ENCODE measurements at regions not wholly inside any gene's neighbourhood (a gene's known extent, or its start where the extent isn't known, plus 50 kb on each side); places are given as distances from the start of the nearest gene placed in this dataset.

DNA sequence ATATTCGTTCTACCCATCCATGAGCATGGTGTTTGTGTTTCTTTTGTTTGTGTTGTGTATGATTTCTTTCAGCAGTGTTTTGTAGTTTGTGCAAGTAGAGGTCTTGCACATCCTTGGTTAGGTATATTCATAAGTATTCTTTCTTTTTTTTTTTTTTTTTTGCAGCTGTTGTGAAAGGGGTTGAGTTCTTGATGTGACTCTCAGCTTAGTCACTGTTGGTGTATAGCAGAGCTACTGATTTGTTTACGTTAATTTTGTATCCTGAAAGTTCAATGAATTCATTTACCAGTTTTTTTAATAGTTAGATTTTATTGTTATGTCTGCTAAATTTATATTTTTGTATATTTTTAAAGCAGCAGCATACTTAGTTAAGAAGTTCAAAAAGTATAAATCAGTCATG, 834.4 kb upstream of the NRXN1 start (continued):
- TF ChIP-seq, protein P1, sequence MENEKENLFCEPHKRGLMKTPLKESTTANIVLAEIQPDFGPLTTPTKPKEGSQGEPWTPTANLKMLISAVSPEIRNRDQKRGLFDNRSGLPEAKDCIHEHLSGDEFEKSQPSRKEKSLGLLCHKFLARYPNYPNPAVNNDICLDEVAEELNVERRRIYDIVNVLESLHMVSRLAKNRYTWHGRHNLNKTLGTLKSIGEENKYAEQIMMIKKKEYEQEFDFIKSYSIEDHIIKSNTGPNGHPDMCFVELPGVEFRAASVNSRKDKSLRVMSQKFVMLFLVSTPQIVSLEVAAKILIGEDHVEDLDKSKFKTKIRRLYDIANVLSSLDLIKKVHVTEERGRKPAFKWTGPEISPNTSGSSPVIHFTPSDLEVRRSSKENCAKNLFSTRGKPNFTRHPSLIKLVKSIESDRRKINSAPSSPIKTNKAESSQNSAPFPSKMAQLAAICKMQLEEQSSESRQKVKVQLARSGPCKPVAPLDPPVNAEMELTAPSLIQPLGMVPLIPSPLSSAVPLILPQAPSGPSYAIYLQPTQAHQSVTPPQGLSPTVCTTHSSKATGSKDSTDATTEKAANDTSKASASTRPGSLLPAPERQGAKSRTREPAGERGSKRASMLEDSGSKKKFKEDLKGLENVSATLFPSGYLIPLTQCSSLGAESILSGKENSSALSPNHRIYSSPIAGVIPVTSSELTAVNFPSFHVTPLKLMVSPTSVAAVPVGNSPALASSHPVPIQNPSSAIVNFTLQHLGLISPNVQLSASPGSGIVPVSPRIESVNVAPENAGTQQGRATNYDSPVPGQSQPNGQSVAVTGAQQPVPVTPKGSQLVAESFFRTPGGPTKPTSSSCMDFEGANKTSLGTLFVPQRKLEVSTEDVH (IDR thresholded peaks at IDR 0.05; ENCODE audit: low read depth, partially characterized antibody) = no peak

DNA sequence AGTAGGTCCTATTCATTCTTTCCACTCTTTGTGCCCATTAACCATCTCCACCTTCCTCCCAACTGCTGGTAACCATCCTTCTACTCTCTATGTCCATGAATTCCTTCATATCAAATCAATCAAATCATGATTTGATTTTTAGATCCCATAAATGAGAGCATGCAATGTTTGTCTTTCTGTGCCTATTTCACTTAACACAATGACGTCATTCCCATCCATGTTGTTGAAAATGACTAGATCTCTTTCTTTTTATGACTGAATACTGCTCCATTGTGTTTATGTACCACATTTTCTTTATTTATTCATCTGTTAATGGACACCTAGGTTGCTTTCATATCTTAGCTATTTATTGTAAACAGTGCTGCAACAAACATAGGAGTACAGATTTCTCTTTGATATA, 827.3 kb upstream of the NRXN1 start:
- ChIA-PET RAD21 (ENCODE audit: unreplicated experiment) (no interaction called here), POLR2A (no interaction called here), CTCF (no interaction called here), SMC1A (ENCODE audit: uncharacterized antibody, unreplicated experiment) (no interaction called here)
- Histone ChIP-seq H3K4me2 (ENCODE audit: control insufficient read depth, insufficient read depth) (no peak overlapping the region), H3K4me1 (ENCODE audit: control insufficient read depth, insufficient read depth, low read length) (no peaks in the 10 kb centered on the region), H3K27ac (ENCODE audit: control insufficient read depth, insufficient read depth) (no peak overlapping the region), H3K79me2 (ENCODE audit: control insufficient read depth, insufficient read depth, low read length) (no peaks in the 10 kb centered on the region), H4K20me1 (ENCODE audit: control insufficient read depth, insufficient read depth) (no peaks in the 10 kb centered on the region), H2AFZ (ENCODE audit: control insufficient read depth, low read depth, low read length) (no peak overlapping the region), H3K9me3 (replicated peaks; ENCODE audit: control insufficient read depth, insufficient read depth, low read length) (no peaks in the 10 kb centered on the region), H3K9ac (ENCODE audit: control insufficient read depth, insufficient read depth, low read length) (no peak overlapping the region), H3K4me3 (no peak overlapping the region), H3K27me3 (replicated peaks in 1 of 2; ENCODE audit: control insufficient read depth in 2 of 2, insufficient read depth in 2 of 2, low read length in 1 of 2) (no peaks in the 10 kb centered on the region), H3K36me3 (ENCODE audit: control insufficient read depth in 2 of 2, insufficient read depth in 2 of 2, low read length in 1 of 2) (no peaks in the 10 kb centered on the region)
- ATAC-seq (no peak), DNase-seq (ENCODE audit: low read depth, low spot score) (no peak), FAIRE-seq (no peak)
- BruUV-seq (replicated peaks) = no TSS peak
- WGBS (ENCODE audit: insufficient coverage, insufficient replicate concordance, low lambda C conversion rate, missing lambda C conversion rate) = 0% methylated on average over 1 of the region's 1 CpG
- no peak for TF ChIP-seq RCOR1 (conservative IDR thresholded peaks at IDR 0.05; ENCODE audit: low read depth, low read length)
- no peak for TF ChIP-seq POU2F2 (IDR thresholded peaks at IDR 0.05; ENCODE audit: borderline replicate concordance, low read depth, low read length)
- no peak for TF ChIP-seq SMARCA5 (IDR thresholded peaks at IDR 0.05)
- TF ChIP-seq, protein P2, sequence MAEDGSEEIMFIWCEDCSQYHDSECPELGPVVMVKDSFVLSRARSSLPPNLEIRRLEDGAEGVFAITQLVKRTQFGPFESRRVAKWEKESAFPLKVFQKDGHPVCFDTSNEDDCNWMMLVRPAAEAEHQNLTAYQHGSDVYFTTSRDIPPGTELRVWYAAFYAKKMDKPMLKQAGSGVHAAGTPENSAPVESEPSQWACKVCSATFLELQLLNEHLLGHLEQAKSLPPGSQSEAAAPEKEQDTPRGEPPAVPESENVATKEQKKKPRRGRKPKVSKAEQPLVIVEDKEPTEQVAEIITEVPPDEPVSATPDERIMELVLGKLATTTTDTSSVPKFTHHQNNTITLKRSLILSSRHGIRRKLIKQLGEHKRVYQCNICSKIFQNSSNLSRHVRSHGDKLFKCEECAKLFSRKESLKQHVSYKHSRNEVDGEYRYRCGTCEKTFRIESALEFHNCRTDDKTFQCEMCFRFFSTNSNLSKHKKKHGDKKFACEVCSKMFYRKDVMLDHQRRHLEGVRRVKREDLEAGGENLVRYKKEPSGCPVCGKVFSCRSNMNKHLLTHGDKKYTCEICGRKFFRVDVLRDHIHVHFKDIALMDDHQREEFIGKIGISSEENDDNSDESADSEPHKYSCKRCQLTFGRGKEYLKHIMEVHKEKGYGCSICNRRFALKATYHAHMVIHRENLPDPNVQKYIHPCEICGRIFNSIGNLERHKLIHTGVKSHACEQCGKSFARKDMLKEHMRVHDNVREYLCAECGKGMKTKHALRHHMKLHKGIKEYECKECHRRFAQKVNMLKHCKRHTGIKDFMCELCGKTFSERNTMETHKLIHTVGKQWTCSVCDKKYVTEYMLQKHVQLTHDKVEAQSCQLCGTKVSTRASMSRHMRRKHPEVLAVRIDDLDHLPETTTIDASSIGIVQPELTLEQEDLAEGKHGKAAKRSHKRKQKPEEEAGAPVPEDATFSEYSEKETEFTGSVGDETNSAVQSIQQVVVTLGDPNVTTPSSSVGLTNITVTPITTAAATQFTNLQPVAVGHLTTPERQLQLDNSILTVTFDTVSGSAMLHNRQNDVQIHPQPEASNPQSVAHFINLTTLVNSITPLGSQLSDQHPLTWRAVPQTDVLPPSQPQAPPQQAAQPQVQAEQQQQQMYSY (CRISPR knock-in tag; IDR thresholded peaks at IDR 0.05) = no peak
- peak; percentile 61; the same call in 1 of the 2 replicates for TF ChIP-seq ATF7 (IDR thresholded peaks at IDR 0.05; ENCODE audit: low read depth)
- TF ChIP-seq, protein P3, sequence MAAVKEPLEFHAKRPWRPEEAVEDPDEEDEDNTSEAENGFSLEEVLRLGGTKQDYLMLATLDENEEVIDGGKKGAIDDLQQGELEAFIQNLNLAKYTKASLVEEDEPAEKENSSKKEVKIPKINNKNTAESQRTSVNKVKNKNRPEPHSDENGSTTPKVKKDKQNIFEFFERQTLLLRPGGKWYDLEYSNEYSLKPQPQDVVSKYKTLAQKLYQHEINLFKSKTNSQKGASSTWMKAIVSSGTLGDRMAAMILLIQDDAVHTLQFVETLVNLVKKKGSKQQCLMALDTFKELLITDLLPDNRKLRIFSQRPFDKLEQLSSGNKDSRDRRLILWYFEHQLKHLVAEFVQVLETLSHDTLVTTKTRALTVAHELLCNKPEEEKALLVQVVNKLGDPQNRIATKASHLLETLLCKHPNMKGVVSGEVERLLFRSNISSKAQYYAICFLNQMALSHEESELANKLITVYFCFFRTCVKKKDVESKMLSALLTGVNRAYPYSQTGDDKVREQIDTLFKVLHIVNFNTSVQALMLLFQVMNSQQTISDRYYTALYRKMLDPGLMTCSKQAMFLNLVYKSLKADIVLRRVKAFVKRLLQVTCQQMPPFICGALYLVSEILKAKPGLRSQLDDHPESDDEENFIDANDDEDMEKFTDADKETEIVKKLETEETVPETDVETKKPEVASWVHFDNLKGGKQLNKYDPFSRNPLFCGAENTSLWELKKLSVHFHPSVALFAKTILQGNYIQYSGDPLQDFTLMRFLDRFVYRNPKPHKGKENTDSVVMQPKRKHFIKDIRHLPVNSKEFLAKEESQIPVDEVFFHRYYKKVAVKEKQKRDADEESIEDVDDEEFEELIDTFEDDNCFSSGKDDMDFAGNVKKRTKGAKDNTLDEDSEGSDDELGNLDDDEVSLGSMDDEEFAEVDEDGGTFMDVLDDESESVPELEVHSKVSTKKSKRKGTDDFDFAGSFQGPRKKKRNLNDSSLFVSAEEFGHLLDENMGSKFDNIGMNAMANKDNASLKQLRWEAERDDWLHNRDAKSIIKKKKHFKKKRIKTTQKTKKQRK (IDR thresholded peaks at IDR 0.05; ENCODE audit: low read depth, low read length) = no peak
- TF ChIP-seq CBFB (IDR thresholded peaks at IDR 0.05; ENCODE audit: low read depth) = no peak
- TF ChIP-seq FOXM1 (IDR thresholded peaks at IDR 0.05; ENCODE audit: low read depth, low read length) = no peak
- TF ChIP-seq, protein P4, sequence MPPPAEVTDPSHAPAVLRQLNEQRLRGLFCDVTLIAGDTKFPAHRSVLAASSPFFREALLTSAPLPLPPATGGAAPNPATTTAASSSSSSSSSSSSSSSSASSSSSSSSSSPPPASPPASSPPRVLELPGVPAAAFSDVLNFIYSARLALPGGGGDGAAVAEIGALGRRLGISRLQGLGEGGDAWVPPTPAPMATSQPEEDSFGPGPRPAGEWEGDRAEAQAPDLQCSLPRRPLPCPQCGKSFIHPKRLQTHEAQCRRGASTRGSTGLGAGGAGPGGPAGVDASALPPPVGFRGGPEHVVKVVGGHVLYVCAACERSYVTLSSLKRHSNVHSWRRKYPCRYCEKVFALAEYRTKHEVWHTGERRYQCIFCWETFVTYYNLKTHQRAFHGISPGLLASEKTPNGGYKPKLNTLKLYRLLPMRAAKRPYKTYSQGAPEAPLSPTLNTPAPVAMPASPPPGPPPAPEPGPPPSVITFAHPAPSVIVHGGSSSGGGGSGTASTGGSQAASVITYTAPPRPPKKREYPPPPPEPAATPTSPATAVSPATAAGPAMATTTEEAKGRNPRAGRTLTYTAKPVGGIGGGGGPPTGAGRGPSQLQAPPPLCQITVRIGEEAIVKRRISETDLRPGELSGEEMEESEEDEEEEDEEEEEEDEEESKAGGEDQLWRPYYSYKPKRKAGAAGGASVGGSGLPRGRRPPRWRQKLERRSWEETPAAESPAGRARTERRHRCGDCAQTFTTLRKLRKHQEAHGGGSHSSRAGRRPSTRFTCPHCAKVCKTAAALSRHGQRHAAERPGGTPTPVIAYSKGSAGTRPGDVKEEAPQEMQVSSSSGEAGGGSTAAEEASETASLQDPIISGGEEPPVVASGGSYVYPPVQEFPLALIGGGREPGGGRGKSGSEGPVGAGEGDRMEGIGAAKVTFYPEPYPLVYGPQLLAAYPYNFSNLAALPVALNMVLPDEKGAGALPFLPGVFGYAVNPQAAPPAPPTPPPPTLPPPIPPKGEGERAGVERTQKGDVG (CRISPR knock-in tag; IDR thresholded peaks at IDR 0.05) = no peak
- in situ Hi-C loops (cut with MboI) (no loop called here), intact Hi-C loops (cut with micrococcal nuclease; ENCODE audit: unreplicated experiment) (no loop called here)
